ENCODE measurements at regions not wholly inside any gene's neighbourhood (a gene's known extent, or its start where the extent isn't known, plus 50 kb on each side); places are given as distances from the start of the nearest gene placed in this dataset.

- Histone ChIP-seq H3K79me2 (ENCODE audit: control insufficient read depth, insufficient read depth, low read length, unreplicated experiment) (no peaks in the 10 kb centered on the region), H3K27me3 (ENCODE audit: insufficient read depth, low read length) (no peaks in the 10 kb centered on the region), H3K4me3 (ENCODE audit: low read depth, low read length) (no peak overlapping the region), H3K27ac (ENCODE audit: low read depth, low read length) (no peak overlapping the region), H3K4me1 (ENCODE audit: control insufficient read depth, insufficient read depth, low read length, unreplicated experiment) (no peaks in the 10 kb centered on the region), H3K36me3 (ENCODE audit: insufficient read depth, low read length) (no peaks in the 10 kb centered on the region), H2AFZ (ENCODE audit: low read length, unreplicated experiment) (no peak overlapping the region)
Measured at GRCh38 chr11:70951139-70951804, 301.1 kb downstream of the SHANK2 start.

DNA sequence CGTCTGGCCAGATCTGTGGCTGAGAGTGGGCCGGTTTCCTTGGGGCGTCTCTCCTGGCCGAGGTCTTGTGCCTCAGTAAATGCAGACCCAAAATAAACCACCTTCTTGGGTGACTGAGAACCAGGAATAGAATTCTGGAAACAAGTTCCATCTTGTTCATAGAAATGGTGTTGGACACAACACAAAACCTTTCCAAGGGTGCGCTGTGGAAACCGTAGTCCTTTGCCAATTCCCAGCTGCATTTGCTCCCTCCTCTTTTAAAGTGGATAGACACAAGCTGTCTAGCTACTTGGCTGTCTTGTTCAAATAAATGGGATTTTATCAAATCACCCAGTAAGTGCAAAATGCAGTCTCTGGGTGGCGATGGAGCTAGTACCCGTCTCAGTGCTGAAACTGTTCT is 300.2 kb downstream of the SHANK2 start:
- Histone ChIP-seq H3K4me1 (ENCODE audit: control insufficient read depth, insufficient read depth, low read length, unreplicated experiment) (no peaks in the 10 kb centered on the region), H2AFZ (ENCODE audit: low read length, unreplicated experiment) (no peak overlapping the region), H3K27ac (ENCODE audit: low read depth, low read length) (no peak overlapping the region), H3K36me3 (ENCODE audit: insufficient read depth, low read length) (no peaks in the 10 kb centered on the region), H3K27me3 (ENCODE audit: insufficient read depth, low read length) (no peaks in the 10 kb centered on the region), H3K79me2 (ENCODE audit: control insufficient read depth, insufficient read depth, low read length, unreplicated experiment) (no peaks in the 10 kb centered on the region), H3K4me3 (ENCODE audit: low read depth, low read length) (no peak overlapping the region)

- no peaks in the 10 kb centered on the region for H3K4me1 ChIP-seq (ENCODE audit: control insufficient read depth, insufficient read depth, low read length, unreplicated experiment)
- H3K36me3 ChIP-seq (ENCODE audit: insufficient read depth, low read length) = no peaks in the 10 kb centered on the region
Measured at GRCh38 chr11:70953720-70954119, 298.7 kb downstream of the SHANK2 start.

GRCh38 chr11:70954471-70954870 is 297.9 kb downstream of the SHANK2 start:
- Histone ChIP-seq H3K4me1 (ENCODE audit: control insufficient read depth, insufficient read depth, low read length, unreplicated experiment) (no peaks in the 10 kb centered on the region), H3K27ac (ENCODE audit: low read depth, low read length) (no peak overlapping the region), H3K4me3 (ENCODE audit: low read depth, low read length) (no peak overlapping the region), H3K79me2 (ENCODE audit: control insufficient read depth, insufficient read depth, low read length, unreplicated experiment) (no peaks in the 10 kb centered on the region), H3K36me3 (ENCODE audit: insufficient read depth, low read length) (no peaks in the 10 kb centered on the region), H2AFZ (ENCODE audit: low read length, unreplicated experiment) (no peak overlapping the region), H3K27me3 (ENCODE audit: insufficient read depth, low read length) (no peaks in the 10 kb centered on the region)

More at GRCh38 chr11:70953720-70954119, 298.7 kb downstream of the SHANK2 start:
- Histone ChIP-seq H3K4me3 (ENCODE audit: low read depth, low read length) (no peak overlapping the region), H3K79me2 (ENCODE audit: control insufficient read depth, insufficient read depth, low read length, unreplicated experiment) (no peaks in the 10 kb centered on the region), H3K27ac (ENCODE audit: low read depth, low read length) (no peak overlapping the region), H2AFZ (ENCODE audit: low read length, unreplicated experiment) (no peak overlapping the region), H3K27me3 (ENCODE audit: insufficient read depth, low read length) (no peaks in the 10 kb centered on the region)
